ENCODE measurements at regions not wholly inside any gene's neighbourhood (a gene's known extent, or its start where the extent isn't known, plus 50 kb on each side); places are given as distances from the start of the nearest gene placed in this dataset.

DNA sequence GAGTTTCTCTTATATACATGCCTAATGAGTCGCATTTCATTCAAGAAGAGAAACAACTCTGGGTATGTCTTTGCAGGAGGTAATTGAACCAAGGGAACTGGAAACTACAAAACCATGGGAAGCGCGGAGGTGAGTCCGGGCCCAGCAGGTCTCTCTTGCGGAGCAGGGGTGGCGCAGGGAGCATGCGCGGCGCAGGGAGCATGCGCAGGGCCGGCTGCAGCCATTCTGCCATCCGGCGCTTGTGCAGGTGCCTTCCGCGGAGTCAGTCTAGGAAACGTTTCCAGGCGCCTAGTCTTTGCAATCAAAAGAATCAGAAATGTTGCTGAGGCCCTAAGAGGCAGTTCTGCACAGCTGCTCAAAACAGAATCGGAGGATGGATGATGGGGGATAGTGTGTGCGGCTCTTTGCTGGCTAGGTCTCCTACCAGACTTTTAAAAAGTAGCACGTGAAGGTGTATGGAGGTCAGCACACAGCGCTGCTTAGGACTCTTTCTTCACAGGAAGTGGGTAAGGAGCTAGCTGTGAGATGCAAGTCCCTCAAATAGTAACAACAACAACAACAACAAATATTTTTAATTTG, 433.8 kb upstream of the FAT1 start:
- Histone ChIP-seq H3K9me3 (replicated peaks in 1 of 11) (peaks cover 0 to 6% (median 0%) of the 10 kb centered on the region in 11 experiments; a peak in 3 of 22 replicates), H3K27me3 (no peaks in the 10 kb centered on the region), H3K27ac (no peak overlapping the region), H3K4me2 (no peak overlapping the region), H3K4me1 (peaks cover 0 to 8% (median 0%) of the 10 kb centered on the region in 10 experiments; a peak in 1 of 20 replicates), H3K36me3 (no peaks in the 10 kb centered on the region), H3K4me3 (no peak overlapping the region), H4K20me1 (no peaks in the 10 kb centered on the region), H3K9ac (no peak overlapping the region)
- TF ChIP-seq Cebpa-rat (IDR thresholded peaks at IDR 0.05) = no peak

DNA sequence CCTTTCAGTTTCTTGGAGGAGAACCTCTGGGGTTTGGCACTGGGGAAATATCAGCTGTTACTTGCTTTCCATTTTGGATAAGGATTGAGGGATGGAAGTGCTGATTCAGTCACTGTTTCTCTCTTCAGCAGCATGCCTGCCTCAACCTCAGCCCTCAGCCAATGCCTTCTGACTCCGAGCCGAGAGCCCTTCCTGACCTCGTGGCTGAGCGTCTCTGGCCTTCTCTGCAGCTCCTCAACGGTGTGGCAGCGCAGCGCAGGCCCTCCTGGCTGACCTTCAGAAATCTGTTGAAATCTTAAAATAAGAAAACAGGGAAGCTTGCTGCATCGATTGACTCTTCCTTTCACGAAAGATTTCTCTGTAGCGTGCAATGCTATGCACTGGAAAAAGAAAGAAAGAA, 434.3 kb upstream of the FAT1 start:
- Histone ChIP-seq H3K27ac (no peak overlapping the region), H3K4me3 (no peak overlapping the region), H3K27me3 (no peaks in the 10 kb centered on the region), H3K9ac (no peak overlapping the region), H3K36me3 (no peaks in the 10 kb centered on the region), H4K20me1 (no peaks in the 10 kb centered on the region), H3K4me2 (no peak overlapping the region), H3K9me3 (replicated peaks in 1 of 11) (peaks cover 0 to 6% (median 0%) of the 10 kb centered on the region in 11 experiments; a peak in 3 of 22 replicates), H3K4me1 (0 out of 20 replicates have a peak, but pooled peaks cover 0 to 6% (median 0%) of the 10 kb centered on the region in 10 experiments)
- TF ChIP-seq Cebpa-rat (IDR thresholded peaks at IDR 0.05) = no peak

DNA sequence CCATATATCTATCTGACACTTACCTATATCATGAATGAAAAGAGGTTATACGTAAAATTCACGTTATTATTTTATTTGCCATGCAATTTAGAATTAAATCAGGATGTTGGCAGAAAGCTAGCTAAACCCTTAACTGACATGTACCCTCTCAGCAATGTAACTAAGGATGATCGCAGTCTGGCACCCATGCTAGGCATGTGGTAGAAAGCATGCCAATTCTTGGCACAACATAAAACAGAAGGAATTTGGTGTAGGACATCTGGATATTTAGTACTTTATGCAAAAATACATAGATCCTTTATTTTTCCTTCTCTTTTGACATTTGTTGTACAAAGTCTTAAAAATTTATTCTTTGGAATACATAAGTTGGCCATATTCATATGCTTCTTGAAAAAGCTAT, 436.8 kb upstream of the FAT1 start:
- no peak for TF ChIP-seq Cebpa-rat (IDR thresholded peaks at IDR 0.05)
- Histone ChIP-seq H4K20me1 (no peaks in the 10 kb centered on the region), H3K4me1 (no peaks in the 10 kb centered on the region), H3K9me3 (replicated peaks in 1 of 11) (peaks cover 0 to 6% (median 0%) of the 10 kb centered on the region in 11 experiments; a peak in 3 of 22 replicates), H3K4me3 (no peak overlapping the region), H3K9ac (no peak overlapping the region), H3K27me3 (no peaks in the 10 kb centered on the region), H3K36me3 (no peaks in the 10 kb centered on the region), H3K27ac (no peak overlapping the region), H3K4me2 (no peak overlapping the region)

DNA sequence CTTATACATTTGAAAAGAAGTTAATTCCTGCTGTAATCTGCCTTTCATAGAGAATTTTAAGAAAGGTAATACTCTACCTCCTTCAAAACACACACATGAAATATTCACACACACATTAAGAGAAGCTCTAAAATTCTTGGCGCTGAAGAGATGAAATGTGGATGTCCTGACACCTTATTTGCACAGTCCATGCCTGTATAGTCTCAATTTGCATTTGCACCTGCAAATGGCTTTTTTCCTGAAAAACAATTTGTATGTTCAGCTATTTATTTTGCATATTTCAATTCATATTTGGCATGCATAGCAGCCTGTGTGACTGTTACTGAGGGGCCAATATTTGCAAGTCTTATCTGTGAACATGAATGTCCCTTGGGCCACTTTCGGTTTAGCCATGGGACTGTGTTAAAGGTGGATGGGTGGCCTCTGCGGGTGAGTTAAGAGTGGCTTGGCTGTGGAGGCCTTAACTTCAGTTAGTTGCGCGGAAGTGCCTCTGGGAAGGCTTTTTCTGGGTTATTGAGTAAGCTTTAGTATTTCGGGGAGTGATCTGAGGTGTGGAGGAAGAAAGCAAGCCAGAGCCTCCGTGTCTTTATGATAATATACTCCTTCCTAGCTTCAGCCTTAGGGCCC, 443.3 kb upstream of the FAT1 start:
- no peaks in the 10 kb centered on the region for H4K20me1 ChIP-seq
- no peaks in the 10 kb centered on the region for H3K9me3 ChIP-seq (replicated peaks in 1 of 11)
- H3K4me3 ChIP-seq = no peak overlapping the region
- H3K27me3 ChIP-seq = no peaks in the 10 kb centered on the region
- no peaks in the 10 kb centered on the region for H3K36me3 ChIP-seq
- H3K27ac ChIP-seq = no peak overlapping the region
- no peak for TF ChIP-seq Cebpa-rat (IDR thresholded peaks at IDR 0.05)
- H3K4me1 ChIP-seq = peaks cover 0 to 5% (median 2%) of the 10 kb centered on the region in 10 experiments; a peak in 6 of 20 replicates
- no peak overlapping the region for H3K9ac ChIP-seq
- no peak overlapping the region for H3K4me2 ChIP-seq

GRCh38 chr4:187171706-187172339, 448.2 kb upstream of the FAT1 start:
- peaks cover 0 to 9% (median 7%) of the 10 kb centered on the region in 10 experiments; a peak in 7 of 20 replicates for H3K4me1 ChIP-seq
- no peak overlapping the region for H3K4me3 ChIP-seq
- no peak for TF ChIP-seq Cebpa-rat (IDR thresholded peaks at IDR 0.05)
- no peaks in the 10 kb centered on the region for H4K20me1 ChIP-seq
- no peaks in the 10 kb centered on the region for H3K27me3 ChIP-seq
- H3K4me2 ChIP-seq = peak overlapping the region in 1 of 11 experiments; percentile 3; a peak in 1 of 22 replicates
- H3K36me3 ChIP-seq = no peaks in the 10 kb centered on the region
- H3K9ac ChIP-seq = no peak overlapping the region
- no peak overlapping the region for H3K27ac ChIP-seq
- H3K9me3 ChIP-seq (replicated peaks in 1 of 11) = no peaks in the 10 kb centered on the region

- Histone ChIP-seq H4K20me1 (no peaks in the 10 kb centered on the region), H3K4me3 (no peak overlapping the region), H3K4me2 (peak overlapping the region in 1 of 11 experiments; percentile 3; a peak in 1 of 22 replicates), H3K27ac (no peak overlapping the region), H3K27me3 (no peaks in the 10 kb centered on the region), H3K9ac (no peak overlapping the region), H3K4me1 (peaks cover 0 to 9% (median 7%) of the 10 kb centered on the region in 10 experiments; a peak in 7 of 20 replicates), H3K9me3 (replicated peaks in 1 of 11) (no peaks in the 10 kb centered on the region), H3K36me3 (no peaks in the 10 kb centered on the region)
- TF ChIP-seq Cebpa-rat (IDR thresholded peaks at IDR 0.05) = no peak
Observed at GRCh38 chr4:187172340-187172761, 448.7 kb upstream of the FAT1 start.

GRCh38 chr4:187174749-187175148, 451.1 kb upstream of the FAT1 start:
- no peak overlapping the region for H3K4me3 ChIP-seq
- H3K4me1 ChIP-seq = peaks cover 0 to 9% (median 7%) of the 10 kb centered on the region in 10 experiments; a peak in 7 of 20 replicates
- no peak overlapping the region for H3K9ac ChIP-seq
- no peaks in the 10 kb centered on the region for H4K20me1 ChIP-seq
- H3K27me3 ChIP-seq = no peaks in the 10 kb centered on the region
- H3K9me3 ChIP-seq (replicated peaks in 1 of 11) = no peaks in the 10 kb centered on the region
- H3K4me2 ChIP-seq = no peak overlapping the region
- H3K27ac ChIP-seq = no peak overlapping the region
- H3K36me3 ChIP-seq = no peaks in the 10 kb centered on the region
- TF ChIP-seq Cebpa-rat (IDR thresholded peaks at IDR 0.05) = no peak

DNA sequence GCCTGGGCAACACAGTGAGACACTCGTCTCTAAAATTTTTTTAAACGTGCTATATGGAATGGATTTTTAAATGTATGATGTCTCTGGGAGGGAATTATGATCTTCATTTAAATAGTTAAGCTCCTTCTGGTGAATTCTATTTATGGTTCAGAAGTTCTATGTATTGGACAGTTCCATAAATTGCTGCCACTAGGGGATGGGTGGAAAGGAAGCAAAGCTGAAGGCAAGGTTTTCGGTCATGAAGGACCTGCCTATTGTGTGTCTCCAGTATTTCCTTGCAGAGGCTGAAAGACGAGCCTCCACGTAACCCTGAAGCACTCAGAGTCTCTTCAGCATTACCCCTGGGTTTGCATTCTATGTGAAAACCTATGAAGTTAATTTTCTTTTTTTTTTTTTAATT, 451.5 kb upstream of the FAT1 start:
- H4K20me1 ChIP-seq = no peaks in the 10 kb centered on the region
- H3K9me3 ChIP-seq (replicated peaks in 1 of 11) = no peaks in the 10 kb centered on the region
- H3K4me2 ChIP-seq = no peak overlapping the region
- peaks cover 0 to 9% (median 7%) of the 10 kb centered on the region in 10 experiments; a peak in 7 of 20 replicates for H3K4me1 ChIP-seq
- no peak overlapping the region for H3K4me3 ChIP-seq
- no peaks in the 10 kb centered on the region for H3K36me3 ChIP-seq
- H3K27ac ChIP-seq = no peak overlapping the region
- no peak for TF ChIP-seq Cebpa-rat (IDR thresholded peaks at IDR 0.05)
- H3K9ac ChIP-seq = no peak overlapping the region
- no peaks in the 10 kb centered on the region for H3K27me3 ChIP-seq

GRCh38 chr4:187176261-187176910, 452.7 kb upstream of the FAT1 start:
- Histone ChIP-seq H4K20me1 (no peaks in the 10 kb centered on the region), H3K4me1 (peaks cover 0 to 9% (median 7%) of the 10 kb centered on the region in 10 experiments; a peak in 7 of 20 replicates), H3K36me3 (no peaks in the 10 kb centered on the region), H3K4me2 (no peak overlapping the region), H3K9ac (no peak overlapping the region), H3K9me3 (replicated peaks in 1 of 11) (no peaks in the 10 kb centered on the region), H3K27ac (no peak overlapping the region), H3K27me3 (no peaks in the 10 kb centered on the region), H3K4me3 (no peak overlapping the region)
- no peak for TF ChIP-seq Cebpa-rat (IDR thresholded peaks at IDR 0.05)

Measured in BLaER1 treated with 17β-estradiol and CSF1 and Interleukin-3, amounts not matched to agents 10 nM and 100 nM (cell line).